ENCODE measurements at regions not wholly inside any gene's neighbourhood (a gene's known extent, or its start where the extent isn't known, plus 50 kb on each side); places are given as distances from the start of the nearest gene placed in this dataset.

GRCh38 chr15:97653896-97654295 lies 306.6 kb upstream of the ARRDC4 start:
- H3K27ac ChIP-seq = no peak overlapping the region
- TF ChIP-seq CTCF (conservative IDR thresholded peaks at IDR 0.05) = no peak

GRCh38 chr15:97654481-97655076 lies 305.9 kb upstream of the ARRDC4 start:
- H3K27ac ChIP-seq = no peak overlapping the region
- no peak for TF ChIP-seq CTCF (conservative IDR thresholded peaks at IDR 0.05)

GRCh38 chr15:97661796-97662195 lies 298.7 kb upstream of the ARRDC4 start:
- H3K27ac ChIP-seq = no peak overlapping the region
- no peak for TF ChIP-seq CTCF (conservative IDR thresholded peaks at IDR 0.05)

- H3K27ac ChIP-seq = no peak overlapping the region
- TF ChIP-seq CTCF (conservative IDR thresholded peaks at IDR 0.05) = no peak
Measured at GRCh38 chr15:97672586-97672985, 287.9 kb upstream of the ARRDC4 start.

- TF ChIP-seq CTCF (conservative IDR thresholded peaks at IDR 0.05) = no peak
- H3K27ac ChIP-seq = no peak overlapping the region
Measured at GRCh38 chr15:97678656-97679055, 281.8 kb upstream of the ARRDC4 start.

GRCh38 chr15:97679106-97679688 lies 281.3 kb upstream of the ARRDC4 start:
- no peak for TF ChIP-seq CTCF (conservative IDR thresholded peaks at IDR 0.05)
- no peak overlapping the region for H3K27ac ChIP-seq

GRCh38 chr15:97680606-97681220 lies 279.8 kb upstream of the ARRDC4 start:
- H3K27ac ChIP-seq = no peak overlapping the region
- no peak for TF ChIP-seq CTCF (conservative IDR thresholded peaks at IDR 0.05)
